HG03039 (cell line): ENCODE measurements at regions not wholly inside any gene's neighbourhood (a gene's known extent, or its start where the extent isn't known, plus 50 kb on each side); places are given as distances from the start of the nearest gene placed in this dataset.

Experiments
- ATAC-seq: cut with Tn5 transposase; IDR thresholded peaks from one replicate; pipeline ENCODE4 v1.9.1; 2021; ENCODE audit warnings: mild to moderate bottlenecking, moderate library complexity; ENCODE audit not compliant: unreplicated experiment

DNA sequence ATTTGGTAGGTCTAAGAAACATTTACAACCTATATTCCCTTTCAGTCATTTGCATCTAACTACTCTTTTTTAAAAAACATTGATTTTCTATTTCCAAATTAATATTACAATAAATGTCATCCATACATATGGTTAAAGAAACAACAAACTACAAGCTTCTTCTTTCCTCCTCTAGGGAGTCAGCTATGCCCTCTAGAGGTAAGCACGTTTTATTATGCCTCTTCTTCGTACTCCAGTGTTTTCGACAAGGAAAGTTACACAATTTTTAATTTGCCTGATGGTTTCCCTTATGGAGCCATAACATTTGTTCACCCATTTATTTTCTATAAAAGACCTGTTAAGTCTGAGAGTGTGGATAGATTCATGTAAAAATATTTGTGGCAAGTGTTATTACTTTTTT, 183.4 kb upstream of the CDH7 start:
- no peak for ATAC-seq

DNA sequence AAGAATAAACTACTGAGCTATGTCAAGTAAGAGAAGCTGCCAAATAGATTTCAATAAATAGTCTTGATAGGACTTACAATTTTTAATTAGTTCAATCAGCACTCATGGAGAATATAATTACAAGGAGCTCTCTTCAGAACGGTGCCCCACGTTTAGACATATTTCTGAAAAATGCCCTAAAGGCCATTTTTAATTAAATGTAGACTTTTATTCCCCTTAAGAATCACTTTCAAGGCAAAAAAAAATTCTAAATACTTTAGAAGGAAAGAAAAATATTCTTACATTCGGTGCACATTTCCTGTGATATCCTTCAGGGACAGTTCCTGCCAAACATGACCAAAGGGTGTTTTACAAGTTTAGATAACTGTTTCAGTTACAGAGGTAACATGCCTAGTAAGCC, 202.5 kb upstream of the CDH7 start:
- no peak for ATAC-seq

DNA sequence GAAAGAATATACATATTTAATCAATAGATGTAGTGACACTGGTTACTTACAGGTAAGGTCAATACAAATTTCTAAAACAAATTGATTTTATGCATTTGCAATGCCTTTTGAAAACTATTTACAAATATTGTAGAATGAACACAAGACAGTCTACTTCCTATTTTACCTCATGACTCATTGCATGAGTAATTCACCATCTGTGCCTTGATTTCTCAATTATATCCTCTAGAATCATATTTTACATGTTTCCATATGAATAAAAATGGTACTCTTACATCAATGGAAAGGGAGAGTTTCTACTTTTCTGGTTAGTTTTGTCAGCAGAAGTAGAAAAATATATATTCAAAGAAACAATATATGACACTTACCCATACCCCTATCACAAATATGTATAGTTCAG, 203.8 kb upstream of the CDH7 start:
- ATAC-seq = no peak

GRCh38 chr18:65544701-65545100, 206.1 kb upstream of the CDH7 start:
- no peak for ATAC-seq

- ATAC-seq = no peak
Measured at GRCh38 chr18:65527879-65528633, 222.8 kb upstream of the CDH7 start.

DNA sequence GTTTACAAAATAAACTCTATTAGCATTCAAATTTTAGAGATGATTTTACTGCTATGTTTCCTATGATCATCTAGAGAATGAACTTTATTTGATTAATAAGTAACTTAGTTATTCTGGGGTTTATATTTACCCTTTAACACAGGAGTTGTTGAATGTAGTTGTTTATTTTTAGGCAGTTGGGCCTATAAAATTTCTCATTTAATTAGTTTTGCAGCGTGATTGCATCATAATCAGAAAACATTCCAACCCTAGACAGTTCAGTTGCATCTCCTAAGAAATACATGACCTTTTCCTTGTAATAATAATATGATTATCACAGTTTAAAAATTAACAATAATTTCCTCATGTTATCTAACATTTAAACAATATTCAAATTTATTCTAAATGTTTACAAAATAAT, 224.7 kb upstream of the CDH7 start:
- ATAC-seq = no peak

GRCh38 chr18:65523461-65523860, 227.4 kb upstream of the CDH7 start:
- ATAC-seq = no peak

- ATAC-seq = no peak
Measured at GRCh38 chr18:65522907-65523306, 227.9 kb upstream of the CDH7 start.

- ATAC-seq = no peak
Measured at GRCh38 chr18:65516209-65516608, 234.6 kb upstream of the CDH7 start.

GRCh38 chr18:65498605-65499004, 252.2 kb upstream of the CDH7 start:
- ATAC-seq = no peak

DNA sequence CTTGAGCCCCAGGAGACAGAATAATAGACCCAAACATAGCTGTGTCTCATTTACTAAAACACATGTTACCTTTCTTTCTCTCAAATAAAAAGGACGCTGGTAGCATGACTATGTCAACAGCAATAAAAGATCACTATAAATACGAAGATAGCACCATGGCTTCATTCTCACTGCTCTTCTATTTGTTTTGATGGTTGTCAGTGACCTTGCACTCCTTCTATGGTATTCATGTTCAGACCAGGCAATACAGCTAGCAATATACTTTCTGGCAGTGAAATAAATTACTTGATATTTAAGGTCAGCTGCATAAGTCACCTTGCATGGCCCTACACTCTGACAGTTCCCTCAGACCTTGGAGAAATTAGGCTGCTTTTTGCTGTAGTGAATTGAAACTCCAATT, 263.2 kb upstream of the CDH7 start:
- ATAC-seq = no peak

- no peak for ATAC-seq
Measured at GRCh38 chr18:65477455-65477854, 273.4 kb upstream of the CDH7 start.

GRCh38 chr18:65468881-65469280, 281.9 kb upstream of the CDH7 start:
- no peak for ATAC-seq

GRCh38 chr18:65464361-65464760, 286.5 kb upstream of the CDH7 start:
- no peak for ATAC-seq

- no peak for ATAC-seq
Measured at GRCh38 chr18:65459741-65460140, 291.1 kb upstream of the CDH7 start.

DNA sequence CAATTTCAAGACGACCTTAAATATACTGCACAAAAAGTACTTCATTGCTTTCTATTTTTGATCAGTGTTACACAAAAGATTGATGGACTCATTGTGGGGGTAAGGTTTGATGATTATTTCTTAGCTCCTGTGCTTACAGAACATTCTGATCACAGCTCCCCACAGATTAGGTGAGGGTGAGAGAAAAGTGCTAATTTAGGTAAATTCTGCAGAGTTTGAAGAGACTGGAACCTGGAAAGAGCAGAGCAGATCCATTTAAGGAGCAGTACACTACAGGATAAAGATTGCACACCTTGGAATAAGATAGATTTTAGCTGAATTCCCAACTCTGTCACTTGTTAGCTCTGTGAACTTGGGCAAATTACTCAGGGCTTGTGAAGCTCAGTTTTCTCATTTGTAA, 291.9 kb upstream of the CDH7 start:
- no peak for ATAC-seq

GRCh38 chr18:65439188-65439587, 311.6 kb upstream of the CDH7 start:
- ATAC-seq = no peak

DNA sequence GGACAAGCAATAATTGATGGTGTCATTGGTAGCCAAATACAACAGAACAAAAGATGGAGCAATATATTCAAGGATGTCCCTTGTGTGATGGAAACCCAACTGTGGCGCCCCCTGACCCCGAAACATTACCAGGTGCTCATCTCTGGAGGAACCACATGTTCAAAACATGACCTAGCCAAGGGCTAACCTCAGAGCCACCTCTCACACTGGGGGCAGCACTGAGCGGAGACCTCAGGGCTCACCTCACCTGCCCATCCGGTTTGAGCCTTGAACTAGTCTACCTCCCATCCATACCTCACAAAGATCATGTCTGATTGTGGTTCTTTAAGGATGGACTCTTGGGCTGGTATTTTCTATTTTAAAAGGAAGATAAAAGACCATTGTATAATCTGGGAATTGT, 314.4 kb upstream of the CDH7 start:
- ATAC-seq = no peak

- ATAC-seq = no peak
Measured at GRCh38 chr18:65435534-65435933, 315.3 kb upstream of the CDH7 start.

- ATAC-seq = no peak
Measured at GRCh38 chr18:65429601-65430000, 321.2 kb upstream of the CDH7 start.

DNA sequence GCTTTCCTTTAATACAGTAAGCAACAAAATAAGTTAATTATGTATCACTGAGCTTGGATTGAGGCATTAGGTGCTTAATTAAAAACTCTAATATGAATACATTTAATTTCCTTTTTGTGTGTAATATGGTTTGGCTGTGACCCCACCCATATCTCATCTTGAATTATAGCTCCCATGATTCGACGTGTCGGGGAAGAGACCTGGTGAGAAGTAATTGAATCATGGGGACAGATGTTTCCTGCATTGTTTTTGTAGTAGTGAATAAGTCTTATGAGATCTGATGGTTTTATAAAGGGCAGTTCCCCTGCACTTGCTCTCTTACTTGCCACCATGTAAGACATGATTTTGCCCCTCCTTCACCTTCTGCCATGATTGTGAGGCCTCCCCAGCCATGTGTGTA, 325.4 kb upstream of the CDH7 start:
- ATAC-seq = no peak

- no peak for ATAC-seq
Measured at GRCh38 chr18:65423776-65424175, 327.0 kb upstream of the CDH7 start.

GRCh38 chr18:65422544-65423136, 328.2 kb upstream of the CDH7 start:
- ATAC-seq = no peak
